Spinal cord (tissue), 9 donors: ENCODE measurements at regions not wholly inside any gene's neighbourhood (a gene's known extent, or its start where the extent isn't known, plus 50 kb on each side); places are given as distances from the start of the nearest gene placed in this dataset.

Source experiments
- DNase-seq, 6 donors: peaks; one replicate each; pipeline versions ENCODE4 v3.0.0 to v3.0.0-alpha.2; 2013 to 2015; ENCODE audit warnings: low spot score in 6 of 6, low read depth in 4 of 6
- H3K27ac ChIP-seq: one replicate; pipeline ENCODE4 v1.5.1; 2013; ENCODE audit warnings: low read depth, low read length, control low read depth
- H3K27me3 ChIP-seq: one replicate; pipeline ENCODE4 v1.6.1; 2013; ENCODE audit warnings: low read length; ENCODE audit not compliant: control insufficient read depth, insufficient read depth
- H3K36me3 ChIP-seq: one replicate; pipeline ENCODE4 v1.6.1; 2013; ENCODE audit warnings: low read length; ENCODE audit not compliant: control insufficient read depth, insufficient read depth
- H3K4me1 ChIP-seq: one replicate; pipeline ENCODE4 v1.6.1; 2013; ENCODE audit warnings: low read length; ENCODE audit not compliant: control insufficient read depth, insufficient read depth
- H3K4me3 ChIP-seq: one replicate; pipeline ENCODE4 v1.5.1; 2013; ENCODE audit warnings: low read depth, low read length, control low read depth
- H3K9me3 ChIP-seq: one replicate; pipeline ENCODE4 v1.6.1; 2013; ENCODE audit warnings: low read length; ENCODE audit not compliant: control insufficient read depth, insufficient read depth
- WGBS: methylation state at CpG from one replicate; pipeline ENCODE4 v1.1.5; 2013; ENCODE audit warnings: missing lambda C conversion rate; ENCODE audit not compliant: insufficient coverage; 5-methylcytosine and 5-hydroxymethylcytosine counted together
- donor health status: healthy.

GRCh38 chr18:8513249-8513648 lies 96.0 kb upstream of the RAB12 start:
- H3K9me3 ChIP-seq: no peaks in the 10 kb centered on the region
- H3K27me3 ChIP-seq: no peaks in the 10 kb centered on the region
- no peak overlapping the region for H3K27ac ChIP-seq
- H3K36me3 ChIP-seq: no peaks in the 10 kb centered on the region
- no peak for DNase-seq
- H3K4me1 ChIP-seq: no peaks in the 10 kb centered on the region
- no peak overlapping the region for H3K4me3 ChIP-seq
- WGBS: 88% methylated on average over 5 of the region's 5 CpGs

- Histone ChIP-seq H3K27me3 (no peaks in the 10 kb centered on the region), H3K27ac (no peak overlapping the region), H3K36me3 (no peaks in the 10 kb centered on the region), H3K4me3 (no peak overlapping the region), H3K4me1 (no peaks in the 10 kb centered on the region), H3K9me3 (no peaks in the 10 kb centered on the region)
- 93% methylated on average over 3 of the region's 4 CpGs for WGBS
- no peak for DNase-seq
These were observed 94.8 kb upstream of the RAB12 start for GRCh38 chr18:8514409-8514808.

- no peak for DNase-seq
- 87% methylated on average over 8 of the region's 9 CpGs for WGBS
These were observed 93.9 kb upstream of the RAB12 start for GRCh38 chr18:8515142-8515865.

GRCh38 chr18:8516371-8517250 lies 92.6 kb upstream of the RAB12 start:
- no peaks in the 10 kb centered on the region for H3K4me1 ChIP-seq
- H3K9me3 ChIP-seq: no peaks in the 10 kb centered on the region
- H3K27me3 ChIP-seq: no peaks in the 10 kb centered on the region
- H3K36me3 ChIP-seq: no peaks in the 10 kb centered on the region
- no peak overlapping the region for H3K4me3 ChIP-seq
- DNase-seq: no peak
- 83% methylated on average over 15 of the region's 17 CpGs for WGBS
- H3K27ac ChIP-seq: no peak overlapping the region

More at GRCh38 chr18:8515142-8515865, 93.9 kb upstream of the RAB12 start:
- Histone ChIP-seq H3K4me3 (no peak overlapping the region), H3K27ac (no peak overlapping the region), H3K36me3 (no peaks in the 10 kb centered on the region), H3K9me3 (no peaks in the 10 kb centered on the region), H3K27me3 (no peaks in the 10 kb centered on the region), H3K4me1 (no peaks in the 10 kb centered on the region)

- H3K4me3 ChIP-seq: no peak overlapping the region
- H3K36me3 ChIP-seq: no peaks in the 10 kb centered on the region
- no peaks in the 10 kb centered on the region for H3K4me1 ChIP-seq
- 92% methylated on average over 2 of the region's 3 CpGs for WGBS
- no peaks in the 10 kb centered on the region for H3K27me3 ChIP-seq
- H3K27ac ChIP-seq: no peak overlapping the region
- no peaks in the 10 kb centered on the region for H3K9me3 ChIP-seq
- DNase-seq: no peak
These were observed 92.0 kb upstream of the RAB12 start for GRCh38 chr18:8517276-8517675.

- no CpG with 5 or more reads among the region's 2 CpGs for WGBS
- peak in 1 of 6 donors; percentile 91 for DNase-seq
- no peaks in the 10 kb centered on the region for H3K9me3 ChIP-seq
These were observed 90.1 kb upstream of the RAB12 start for GRCh38 chr18:8519102-8519501.

GRCh38 chr18:8520266-8520665 lies 89.0 kb upstream of the RAB12 start:
- H3K27ac ChIP-seq: no peak overlapping the region
- 90% methylated on average over 1 of the region's 1 CpG for WGBS
- DNase-seq: no peak

More at GRCh38 chr18:8519102-8519501, 90.1 kb upstream of the RAB12 start:
- Histone ChIP-seq H3K27ac (no peak overlapping the region), H3K36me3 (no peaks in the 10 kb centered on the region), H3K4me1 (no peaks in the 10 kb centered on the region), H3K4me3 (no peak overlapping the region), H3K27me3 (no peaks in the 10 kb centered on the region)

GRCh38 chr18:8522756-8523155 lies 86.5 kb upstream of the RAB12 start:
- Histone ChIP-seq H3K4me1 (no peaks in the 10 kb centered on the region), H3K27me3 (no peaks in the 10 kb centered on the region), H3K27ac (no peak overlapping the region), H3K36me3 (no peaks in the 10 kb centered on the region), H3K4me3 (no peak overlapping the region), H3K9me3 (no peaks in the 10 kb centered on the region)
- DNase-seq: no peak
- WGBS: 68% methylated on average over 3 of the region's 4 CpGs

More at GRCh38 chr18:8520266-8520665, 89.0 kb upstream of the RAB12 start:
- no peaks in the 10 kb centered on the region for H3K4me1 ChIP-seq
- H3K9me3 ChIP-seq: no peaks in the 10 kb centered on the region
- no peak overlapping the region for H3K4me3 ChIP-seq
- no peaks in the 10 kb centered on the region for H3K27me3 ChIP-seq
- H3K36me3 ChIP-seq: no peaks in the 10 kb centered on the region

- Histone ChIP-seq H3K4me1 (no peaks in the 10 kb centered on the region), H3K27ac (no peak overlapping the region), H3K4me3 (no peak overlapping the region), H3K36me3 (no peaks in the 10 kb centered on the region), H3K9me3 (peaks cover 2% of the 10 kb centered on the region), H3K27me3 (no peaks in the 10 kb centered on the region)
- 72% methylated on average over 5 of the region's 6 CpGs for WGBS
- DNase-seq: no peak
These were observed 83.5 kb upstream of the RAB12 start for GRCh38 chr18:8525692-8526091.
